H9 (cell line): ENCODE measurements at regions not wholly inside any gene's neighbourhood (a gene's known extent, or its start where the extent isn't known, plus 50 kb on each side); places are given as distances from the start of the nearest gene placed in this dataset.

Experiments
- DNase-seq: peaks from one replicate; pipeline ENCODE4 v3.0.0-alpha.2; 2017
- H2AFZ ChIP-seq: one replicate; pipeline ENCODE4 v1.6.1; 2013; ENCODE audit warnings: mild to moderate bottlenecking, low read length, control low read depth, moderate library complexity
- H2AK5ac ChIP-seq: 2 replicates; pipeline ENCODE4 v1.6.1; 2013; ENCODE audit warnings: low read length, control low read depth, mixed read lengths; ENCODE audit not compliant: insufficient read length
- H2BK120ac ChIP-seq: one replicate; pipeline ENCODE4 v1.6.1; 2013; ENCODE audit warnings: low read depth, mild to moderate bottlenecking, low read length, control low read depth, inconsistent platforms; ENCODE audit not compliant: poor library complexity, severe bottlenecking
- H2BK12ac ChIP-seq: 2 replicates; pipeline ENCODE4 v1.6.1; 2013; ENCODE audit warnings: low read length, control low read depth, mixed read lengths, low read depth; ENCODE audit not compliant: insufficient read length
- H2BK15ac ChIP-seq: 2 replicates; pipeline ENCODE4 v1.6.1; 2013; ENCODE audit warnings: low read depth, low read length, control low read depth
- H2BK20ac ChIP-seq: one replicate; pipeline ENCODE4 v1.6.1; 2013; ENCODE audit warnings: low read depth, mild to moderate bottlenecking, low read length, control low read depth, inconsistent platforms; ENCODE audit not compliant: poor library complexity, severe bottlenecking
- H2BK5ac ChIP-seq: 2 replicates; pipeline ENCODE4 v1.6.1; 2013; ENCODE audit warnings: low read length, control low read depth, mixed read lengths; ENCODE audit not compliant: insufficient read length
- H3K14ac ChIP-seq: 2 replicates; pipeline ENCODE4 v1.6.1; 2013; ENCODE audit warnings: low read length, control low read depth; ENCODE audit not compliant: insufficient read depth
- H3K18ac ChIP-seq: 2 replicates; pipeline ENCODE4 v1.6.1; 2013; ENCODE audit warnings: low read depth, mild to moderate bottlenecking, mixed read lengths, low read length, control low read depth; ENCODE audit not compliant: insufficient read length
- H3K23ac ChIP-seq: 2 replicates; pipeline ENCODE4 v1.6.1; 2013; ENCODE audit warnings: low read length, control low read depth, mixed read lengths, low read depth; ENCODE audit not compliant: insufficient read length
- H3K23me2 ChIP-seq: 2 replicates; pipeline ENCODE4 v1.6.1; 2013; ENCODE audit warnings: low read depth, mild to moderate bottlenecking, mixed read lengths, low read length, control low read depth; ENCODE audit not compliant: insufficient read length, poor library complexity, severe bottlenecking
- H3K27ac ChIP-seq: 2 replicates; pipeline ENCODE4 v1.5.1; 2013; ENCODE audit warnings: low read length, control low read depth, mixed read lengths, low read depth; ENCODE audit not compliant: insufficient read length
- H3K27me3 ChIP-seq: 2 replicates; pipeline ENCODE4 v1.6.1; 2013; ENCODE audit warnings: low read length, control low read depth, inconsistent platforms; ENCODE audit not compliant: insufficient read depth
- H3K4ac ChIP-seq: 2 replicates; pipeline ENCODE4 v1.6.1; 2013; ENCODE audit warnings: low read depth, mild to moderate bottlenecking, control low read depth, inconsistent platforms, low read length, moderate library complexity
- H3K4me1 ChIP-seq: 2 replicates; pipeline ENCODE4 v1.6.1; 2013; ENCODE audit warnings: low read length, control low read depth, inconsistent platforms; ENCODE audit not compliant: insufficient read depth
- H3K4me2 ChIP-seq: 2 replicates; pipeline ENCODE4 v1.6.1; 2013; ENCODE audit warnings: low read length, control low read depth, mixed read lengths; ENCODE audit not compliant: insufficient read length, insufficient read depth
- H3K56ac ChIP-seq: 2 replicates; pipeline ENCODE4 v1.6.1; 2013; ENCODE audit warnings: low read depth, mild to moderate bottlenecking, mixed read lengths, low read length, control low read depth; ENCODE audit not compliant: insufficient read length
- H3K79me1 ChIP-seq: 2 replicates; pipeline ENCODE4 v1.6.1; 2013; ENCODE audit warnings: low read depth, mild to moderate bottlenecking, moderate library complexity, low read length, control low read depth, inconsistent platforms; ENCODE audit not compliant: insufficient read depth, poor library complexity, severe bottlenecking
- H3K79me2 ChIP-seq: 2 replicates; pipeline ENCODE4 v1.6.1; 2013; ENCODE audit warnings: low read length, control low read depth, inconsistent platforms; ENCODE audit not compliant: insufficient read depth
- H3K9ac ChIP-seq: 2 replicates; pipeline ENCODE4 v1.6.1; 2013; ENCODE audit warnings: low read length, control low read depth, mixed read lengths; ENCODE audit not compliant: insufficient read length; ENCODE audit errors: extremely low read depth
- H3K9me3 ChIP-seq: one replicate; pipeline ENCODE4 v1.6.1; 2013; ENCODE audit warnings: low read depth, low read length, inconsistent platforms; ENCODE audit not compliant: control insufficient read depth
- H3T11ph ChIP-seq: one replicate; pipeline ENCODE4 v1.6.1; 2013; ENCODE audit warnings: mild to moderate bottlenecking, low read length, control low read depth, inconsistent platforms
- H4K20me1 ChIP-seq: one replicate; pipeline ENCODE4 v1.6.1; 2013; ENCODE audit not compliant: control insufficient read depth, insufficient read length, insufficient read depth
- H4K5ac ChIP-seq: 2 replicates; pipeline ENCODE4 v1.6.1; 2013; ENCODE audit warnings: low read depth, mild to moderate bottlenecking, mixed read lengths, low read length, control low read depth; ENCODE audit not compliant: insufficient read length
- H4K8ac ChIP-seq: replicated peaks from 2 replicates; pipeline ENCODE4 v1.6.1; 2013; ENCODE audit warnings: low read length, control low read depth, mixed read lengths, low read depth; ENCODE audit not compliant: insufficient read length
- H4K91ac ChIP-seq: 2 replicates; pipeline ENCODE4 v1.6.1; 2013; ENCODE audit warnings: low read depth, mild to moderate bottlenecking, moderate library complexity, mixed read lengths, low read length, control low read depth; ENCODE audit not compliant: insufficient read length
- H3K27ac Mint-ChIP-seq, 3 experiments: 2 replicates in 2 of 3; 3 replicates in 1 of 3; pipeline ENCODE4 v1.8.0; 2020 to 2021; ENCODE audit warnings: mixed read lengths in 3 of 3, mild to moderate bottlenecking in 1 of 3, moderate library complexity in 1 of 3
- H3K27me3 Mint-ChIP-seq: 2 replicates; pipeline ENCODE4 v1.8.0; 2021; ENCODE audit warnings: low read depth, mild to moderate bottlenecking, moderate library complexity, mixed read lengths
- H3K36me3 Mint-ChIP-seq, 3 experiments: 2 replicates in 2 of 3; 3 replicates in 1 of 3; pipeline ENCODE4 v1.8.0; 2020 to 2021; ENCODE audit warnings: low read depth in 3 of 3, mixed read lengths in 3 of 3; ENCODE audit not compliant: insufficient read depth in 1 of 3
- H3K4me1 Mint-ChIP-seq, 2 experiments: 2 replicates each; pipeline ENCODE4 v1.8.0; 2020; ENCODE audit warnings: mixed read lengths in 2 of 2
- H3K4me3 Mint-ChIP-seq, 2 experiments: 2 replicates in 1 of 2; 3 replicates in 1 of 2; pipeline ENCODE4 v1.8.0; 2020 to 2021; ENCODE audit warnings: mild to moderate bottlenecking in 2 of 2, mixed read lengths in 2 of 2, moderate library complexity in 1 of 2
- H3K9me3 Mint-ChIP-seq, 2 experiments: 2 replicates in 1 of 2; 3 replicates in 1 of 2; pipeline ENCODE4 v1.8.0; 2020; ENCODE audit warnings: mild to moderate bottlenecking in 2 of 2, mixed read lengths in 2 of 2, moderate library complexity in 1 of 2
- WGBS: extraction: QIAGEN DNeasy Blood & Tissue Kit; methylation state at CpG from one replicate; pipeline ENCODE4 v1.1.7; 2013; ENCODE audit warnings: missing lambda C conversion rate, low lambda C conversion rate, mixed read lengths; ENCODE audit not compliant: insufficient read length; ENCODE audit errors: extremely low coverage; 5-methylcytosine and 5-hydroxymethylcytosine counted together
- TF ChIP-seq, protein P1 (sequence below): fragments of 200-600 bp; sonication (generic); conservative IDR thresholded peaks from 3 replicates; pipeline ENCODE4 v1.8.0; 2021; ENCODE audit warnings: antibody characterized with exemption, mild to moderate bottlenecking

DNA sequence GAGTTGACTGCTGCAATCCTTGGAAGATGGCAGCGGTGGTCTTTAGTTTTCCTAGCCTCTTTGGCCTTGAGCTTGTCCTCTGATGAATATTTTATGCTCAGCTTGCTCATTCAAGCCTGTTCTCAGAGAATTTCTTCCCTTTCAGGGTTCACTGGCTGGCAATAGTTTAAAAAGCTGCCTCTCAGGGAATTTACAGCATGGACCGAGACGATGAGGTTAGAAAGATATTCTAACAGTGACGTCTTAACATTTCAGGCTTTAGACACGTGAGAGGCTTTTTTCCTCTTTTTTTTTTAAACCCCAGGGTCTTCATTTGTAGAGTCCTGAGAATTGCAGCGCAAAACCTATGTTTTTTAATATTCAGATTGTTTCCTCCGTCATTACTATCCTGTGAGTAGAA, 120.3 kb upstream of the CLSTN2 start:
- no peak for DNase-seq
- H3K27ac ChIP-seq = no peak overlapping the region
- peaks cover 8% of the 10 kb centered on the region; the same call in 1 of the 2 replicates for H3K4me1 ChIP-seq
- no peak overlapping the region for H2AFZ ChIP-seq
- H3K4ac ChIP-seq = no peak overlapping the region
- Mint-ChIP-seq H3K4me1 (peaks cover 4 to 7% of the 10 kb centered on the region in 2 experiments), H3K9me3 (peaks cover 2 to 5% of the 10 kb centered on the region in 2 experiments; a peak in 2 of 5 replicates), H3K27ac (no peak overlapping the region), H3K27me3 (peaks cover 5% of the 10 kb centered on the region), H3K4me3 (no peak overlapping the region), H3K36me3 (no peaks in the 10 kb centered on the region)
- H2AK5ac ChIP-seq = no peak overlapping the region
- H2BK15ac ChIP-seq = no peak overlapping the region
- no peaks in the 10 kb centered on the region for H3K27me3 ChIP-seq
- H2BK20ac ChIP-seq = no peak overlapping the region
- no peak overlapping the region for H3T11ph ChIP-seq
- no peak overlapping the region for H2BK12ac ChIP-seq
- no peak overlapping the region for H2BK5ac ChIP-seq
- H3K56ac ChIP-seq = no peak overlapping the region
- H4K91ac ChIP-seq = no peak overlapping the region
- TF ChIP-seq, protein P1, sequence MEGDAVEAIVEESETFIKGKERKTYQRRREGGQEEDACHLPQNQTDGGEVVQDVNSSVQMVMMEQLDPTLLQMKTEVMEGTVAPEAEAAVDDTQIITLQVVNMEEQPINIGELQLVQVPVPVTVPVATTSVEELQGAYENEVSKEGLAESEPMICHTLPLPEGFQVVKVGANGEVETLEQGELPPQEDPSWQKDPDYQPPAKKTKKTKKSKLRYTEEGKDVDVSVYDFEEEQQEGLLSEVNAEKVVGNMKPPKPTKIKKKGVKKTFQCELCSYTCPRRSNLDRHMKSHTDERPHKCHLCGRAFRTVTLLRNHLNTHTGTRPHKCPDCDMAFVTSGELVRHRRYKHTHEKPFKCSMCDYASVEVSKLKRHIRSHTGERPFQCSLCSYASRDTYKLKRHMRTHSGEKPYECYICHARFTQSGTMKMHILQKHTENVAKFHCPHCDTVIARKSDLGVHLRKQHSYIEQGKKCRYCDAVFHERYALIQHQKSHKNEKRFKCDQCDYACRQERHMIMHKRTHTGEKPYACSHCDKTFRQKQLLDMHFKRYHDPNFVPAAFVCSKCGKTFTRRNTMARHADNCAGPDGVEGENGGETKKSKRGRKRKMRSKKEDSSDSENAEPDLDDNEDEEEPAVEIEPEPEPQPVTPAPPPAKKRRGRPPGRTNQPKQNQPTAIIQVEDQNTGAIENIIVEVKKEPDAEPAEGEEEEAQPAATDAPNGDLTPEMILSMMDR = no peak
- H3K14ac ChIP-seq = no peak overlapping the region
- no peak overlapping the region for H2BK120ac ChIP-seq
- no peak overlapping the region for H3K9ac ChIP-seq
- no CpG with 5 or more reads among the region's 7 CpGs for WGBS
- no peaks in the 10 kb centered on the region for H3K79me1 ChIP-seq
- no peak overlapping the region for H3K23ac ChIP-seq
- H3K18ac ChIP-seq = no peak overlapping the region
- H4K5ac ChIP-seq = no peak overlapping the region
- no peaks in the 10 kb centered on the region for H3K23me2 ChIP-seq
- H3K9me3 ChIP-seq = no peaks in the 10 kb centered on the region
- no peaks in the 10 kb centered on the region for H4K20me1 ChIP-seq
- no peaks in the 10 kb centered on the region for H3K79me2 ChIP-seq
- H3K4me2 ChIP-seq = no peak overlapping the region
- H4K8ac ChIP-seq = no peak overlapping the region
